ENCODE measurements at regions not wholly inside any gene's neighbourhood (a gene's known extent, or its start where the extent isn't known, plus 50 kb on each side); places are given as distances from the start of the nearest gene placed in this dataset.

DNA sequence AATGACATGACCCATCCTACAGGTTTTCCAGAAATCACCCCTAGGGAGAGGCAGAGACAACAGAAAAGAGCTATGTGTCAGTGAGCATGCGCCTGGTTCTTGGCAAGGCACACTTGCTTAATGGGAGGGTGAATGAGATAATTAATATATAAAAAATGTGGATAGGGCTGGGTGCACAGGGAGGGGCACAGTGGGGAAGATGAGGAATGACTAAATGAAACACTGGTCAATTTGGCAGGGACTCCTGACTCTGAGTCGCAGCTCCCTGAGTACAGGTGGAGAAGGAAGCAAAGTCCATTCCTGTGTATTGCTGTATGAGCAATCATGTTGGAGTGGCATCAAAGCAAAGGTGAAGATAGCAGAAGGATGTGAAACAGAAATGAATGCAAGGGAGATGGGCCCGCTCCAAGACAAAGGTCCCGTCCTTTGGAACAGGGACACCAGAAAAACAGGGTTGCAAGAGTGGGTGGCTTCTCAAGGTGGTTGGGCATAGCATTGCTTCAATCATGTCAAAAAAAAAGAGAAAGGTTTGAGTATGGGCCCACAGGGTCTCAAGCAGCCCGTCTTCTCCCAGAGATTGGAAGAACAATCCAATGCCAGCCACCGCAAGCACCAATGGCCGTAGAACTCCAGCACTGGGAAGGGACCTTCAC, 278.4 kb upstream of the AGTR2 start:
- Histone ChIP-seq H3K4me1 (no peaks in the 10 kb centered on the region), H3K9ac (no peak overlapping the region), H3K36me3 (ENCODE audit: control insufficient read depth, insufficient read depth, low read length) (no peaks in the 10 kb centered on the region), H3K27me3 (ENCODE audit: control insufficient read depth, insufficient read depth, low read length) (no peaks in the 10 kb centered on the region), H3K4me2 (ENCODE audit: low read length) (no peak overlapping the region), H3K27ac (no peak overlapping the region), H3K9me3 (ENCODE audit: control insufficient read depth, low read length) (no peaks in the 10 kb centered on the region), H3K4me3 (ENCODE audit: low read depth, low read length) (no peak overlapping the region), H2AFZ (no peak overlapping the region), H3K79me2 (no peaks in the 10 kb centered on the region)
- TF ChIP-seq, protein P1, sequence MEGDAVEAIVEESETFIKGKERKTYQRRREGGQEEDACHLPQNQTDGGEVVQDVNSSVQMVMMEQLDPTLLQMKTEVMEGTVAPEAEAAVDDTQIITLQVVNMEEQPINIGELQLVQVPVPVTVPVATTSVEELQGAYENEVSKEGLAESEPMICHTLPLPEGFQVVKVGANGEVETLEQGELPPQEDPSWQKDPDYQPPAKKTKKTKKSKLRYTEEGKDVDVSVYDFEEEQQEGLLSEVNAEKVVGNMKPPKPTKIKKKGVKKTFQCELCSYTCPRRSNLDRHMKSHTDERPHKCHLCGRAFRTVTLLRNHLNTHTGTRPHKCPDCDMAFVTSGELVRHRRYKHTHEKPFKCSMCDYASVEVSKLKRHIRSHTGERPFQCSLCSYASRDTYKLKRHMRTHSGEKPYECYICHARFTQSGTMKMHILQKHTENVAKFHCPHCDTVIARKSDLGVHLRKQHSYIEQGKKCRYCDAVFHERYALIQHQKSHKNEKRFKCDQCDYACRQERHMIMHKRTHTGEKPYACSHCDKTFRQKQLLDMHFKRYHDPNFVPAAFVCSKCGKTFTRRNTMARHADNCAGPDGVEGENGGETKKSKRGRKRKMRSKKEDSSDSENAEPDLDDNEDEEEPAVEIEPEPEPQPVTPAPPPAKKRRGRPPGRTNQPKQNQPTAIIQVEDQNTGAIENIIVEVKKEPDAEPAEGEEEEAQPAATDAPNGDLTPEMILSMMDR (IDR thresholded peaks at IDR 0.05): no peak

- H2AFZ ChIP-seq: no peak overlapping the region
- no peaks in the 10 kb centered on the region for H3K79me2 ChIP-seq
- no peaks in the 10 kb centered on the region for H3K9me3 ChIP-seq (ENCODE audit: control insufficient read depth, low read length)
- H3K27me3 ChIP-seq (ENCODE audit: control insufficient read depth, insufficient read depth, low read length): no peaks in the 10 kb centered on the region
- H3K9ac ChIP-seq: no peak overlapping the region
- TF ChIP-seq, protein P1 (IDR thresholded peaks at IDR 0.05): no peak
- no peak overlapping the region for H3K4me2 ChIP-seq (ENCODE audit: low read length)
- H3K36me3 ChIP-seq (ENCODE audit: control insufficient read depth, insufficient read depth, low read length): no peaks in the 10 kb centered on the region
- H3K4me1 ChIP-seq: no peaks in the 10 kb centered on the region
- no peak overlapping the region for H3K4me3 ChIP-seq (ENCODE audit: low read depth, low read length)
- no peak overlapping the region for H3K27ac ChIP-seq
Measured at GRCh38 chrX:115892787-115893671, 277.5 kb upstream of the AGTR2 start.

DNA sequence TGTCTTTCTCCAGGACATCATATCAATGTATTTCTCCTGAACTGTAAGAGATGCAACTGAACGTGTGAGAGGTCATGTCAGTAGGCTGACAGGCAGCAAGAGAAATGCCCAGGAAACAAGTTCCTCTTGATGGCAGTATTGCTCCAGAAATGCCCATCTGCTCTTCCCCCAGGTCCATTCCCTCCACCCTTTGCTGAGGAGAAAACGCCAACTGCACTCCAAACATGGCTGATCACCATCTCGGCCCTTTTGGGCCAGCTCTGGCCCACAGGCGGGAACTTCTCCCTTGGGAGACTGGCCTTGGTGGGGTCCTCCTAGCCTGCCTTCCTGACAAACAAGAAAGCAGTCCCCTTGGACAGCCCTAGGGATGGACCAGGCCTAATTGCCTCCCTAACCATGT, 276.5 kb upstream of the AGTR2 start:
- H3K79me2 ChIP-seq: no peaks in the 10 kb centered on the region
- no peak overlapping the region for H3K4me2 ChIP-seq (ENCODE audit: low read length)
- H3K27me3 ChIP-seq (ENCODE audit: control insufficient read depth, insufficient read depth, low read length): no peaks in the 10 kb centered on the region
- no peak overlapping the region for H2AFZ ChIP-seq
- no peaks in the 10 kb centered on the region for H3K9me3 ChIP-seq (ENCODE audit: control insufficient read depth, low read length)
- no peak overlapping the region for H3K27ac ChIP-seq
- no peaks in the 10 kb centered on the region for H3K4me1 ChIP-seq
- H3K4me3 ChIP-seq (ENCODE audit: low read depth, low read length): no peak overlapping the region
- no peak overlapping the region for H3K9ac ChIP-seq
- TF ChIP-seq, protein P1 (IDR thresholded peaks at IDR 0.05): no peak
- H3K36me3 ChIP-seq (ENCODE audit: control insufficient read depth, insufficient read depth, low read length): no peaks in the 10 kb centered on the region

DNA sequence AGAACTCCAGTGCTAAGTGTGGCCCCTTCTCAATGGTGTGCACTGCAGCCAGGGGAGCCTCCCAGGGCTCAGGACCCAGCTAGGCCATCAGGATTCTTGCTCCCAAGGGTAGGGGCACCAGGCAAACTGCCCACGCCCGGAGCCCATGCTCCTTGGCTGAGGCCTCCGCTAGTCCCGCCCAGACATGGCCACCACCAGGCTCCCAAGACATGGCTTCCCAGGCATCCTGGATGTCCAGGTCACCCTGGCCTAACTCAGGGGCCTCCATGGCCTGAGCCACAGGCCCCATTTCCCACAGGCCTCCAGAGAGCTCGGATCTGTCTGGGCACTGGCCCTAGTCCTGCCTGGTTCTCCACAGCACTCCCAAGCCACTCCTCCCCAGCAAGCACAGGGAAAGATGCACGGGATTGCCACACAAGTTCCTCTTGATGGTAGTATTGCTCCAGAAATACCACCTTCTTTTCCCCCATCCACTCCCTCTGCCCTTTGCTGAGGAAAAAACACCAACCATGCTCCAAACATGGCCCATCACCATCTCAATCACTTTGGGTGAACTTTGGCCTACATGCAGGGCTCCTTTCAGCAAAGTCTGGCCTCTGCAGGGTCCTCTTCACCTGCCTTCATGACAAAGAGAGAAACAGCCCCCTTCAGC, 274.7 kb upstream of the AGTR2 start:
- no peaks in the 10 kb centered on the region for H3K79me2 ChIP-seq
- no peak overlapping the region for H3K9ac ChIP-seq
- no peak overlapping the region for H3K4me3 ChIP-seq (ENCODE audit: low read depth, low read length)
- TF ChIP-seq, protein P1 (IDR thresholded peaks at IDR 0.05): no peak
- no peaks in the 10 kb centered on the region for H3K27me3 ChIP-seq (ENCODE audit: control insufficient read depth, insufficient read depth, low read length)
- no peak overlapping the region for H2AFZ ChIP-seq
- no peaks in the 10 kb centered on the region for H3K4me1 ChIP-seq
- H3K9me3 ChIP-seq (ENCODE audit: control insufficient read depth, low read length): no peaks in the 10 kb centered on the region
- no peaks in the 10 kb centered on the region for H3K36me3 ChIP-seq (ENCODE audit: control insufficient read depth, insufficient read depth, low read length)
- no peak overlapping the region for H3K4me2 ChIP-seq (ENCODE audit: low read length)
- no peak overlapping the region for H3K27ac ChIP-seq
